GM12872 (cell line): ENCODE measurements at regions not wholly inside any gene's neighbourhood (a gene's known extent, or its start where the extent isn't known, plus 50 kb on each side); places are given as distances from the start of the nearest gene placed in this dataset.

Experiments
- CTCF ChIP-seq: IDR thresholded peaks from 3 replicates; pipeline ENCODE4 v1.5.1; 2011; ENCODE audit warnings: low read depth, mild to moderate bottlenecking, low read length, moderate library complexity; ENCODE audit not compliant: insufficient read depth

- no peak for TF ChIP-seq CTCF
These were observed 62.1 kb upstream of the RXRA start for GRCh38 chr9:134264169-134264568.

DNA sequence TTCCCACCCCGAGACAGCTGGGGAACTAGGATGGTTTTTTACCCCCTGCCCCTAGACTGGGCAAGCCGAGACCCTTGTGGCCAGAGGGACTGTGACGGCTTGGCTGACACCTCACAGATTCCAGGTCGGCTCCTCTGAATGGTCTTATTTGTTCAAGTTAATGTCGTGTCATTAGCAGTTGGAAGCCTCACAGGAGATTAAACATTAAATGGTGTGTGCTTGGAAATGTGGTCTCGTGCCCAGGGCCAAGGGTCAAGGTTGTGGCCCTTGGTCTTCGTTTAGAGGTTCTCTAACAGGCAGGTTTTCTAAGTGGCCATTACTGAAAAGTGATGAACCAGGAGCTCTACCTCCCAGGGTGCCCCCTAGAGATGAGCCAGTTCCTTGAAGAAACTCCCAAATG is 61.2 kb upstream of the RXRA start:
- TF ChIP-seq CTCF: no peak

GRCh38 chr9:134266418-134266817 is 59.8 kb upstream of the RXRA start:
- no peak for TF ChIP-seq CTCF

GRCh38 chr9:134267305-134267880 is 58.9 kb upstream of the RXRA start:
- no peak for TF ChIP-seq CTCF

DNA sequence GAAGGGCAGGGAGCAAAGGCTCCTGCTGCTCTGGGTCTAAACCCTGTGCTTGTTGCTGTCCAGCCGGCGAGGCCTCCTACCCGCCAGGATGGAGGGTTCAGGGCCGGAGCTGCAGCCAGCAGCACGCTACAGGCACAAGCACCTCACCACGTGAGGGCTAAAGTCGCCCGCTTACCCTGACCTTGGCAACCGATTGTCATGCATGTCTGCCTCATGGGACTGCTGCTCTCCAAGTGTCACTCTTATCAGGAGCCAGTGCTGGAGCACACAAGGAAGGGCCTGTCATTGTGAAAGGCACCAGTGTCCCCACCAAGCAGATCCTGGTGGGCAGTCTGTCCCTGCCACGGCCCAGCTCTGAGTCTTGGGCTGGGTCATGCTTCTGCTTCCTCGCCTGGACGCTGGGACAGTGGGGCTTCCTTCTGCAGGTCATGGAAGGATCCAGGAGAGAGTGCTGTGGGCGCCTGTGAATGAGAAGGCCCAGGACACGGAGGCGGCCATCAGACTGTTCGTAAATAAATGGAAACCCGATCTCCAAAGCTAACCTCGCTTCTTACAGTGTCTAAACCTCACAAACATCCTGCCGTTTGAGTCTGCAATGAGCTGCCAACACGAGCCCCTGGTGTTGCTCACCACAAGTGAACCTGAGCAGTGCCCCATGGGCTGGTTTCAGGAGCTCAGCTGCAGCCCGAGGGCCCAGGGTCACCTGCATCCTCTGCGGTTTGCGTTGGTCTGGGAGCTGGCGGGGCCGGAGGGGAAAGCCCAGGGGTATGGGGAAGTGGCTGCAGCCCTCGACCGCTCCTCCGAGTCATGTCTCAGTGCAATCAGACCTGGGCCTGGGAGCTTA is 58.2 kb upstream of the RXRA start:
- no peak for TF ChIP-seq CTCF

DNA sequence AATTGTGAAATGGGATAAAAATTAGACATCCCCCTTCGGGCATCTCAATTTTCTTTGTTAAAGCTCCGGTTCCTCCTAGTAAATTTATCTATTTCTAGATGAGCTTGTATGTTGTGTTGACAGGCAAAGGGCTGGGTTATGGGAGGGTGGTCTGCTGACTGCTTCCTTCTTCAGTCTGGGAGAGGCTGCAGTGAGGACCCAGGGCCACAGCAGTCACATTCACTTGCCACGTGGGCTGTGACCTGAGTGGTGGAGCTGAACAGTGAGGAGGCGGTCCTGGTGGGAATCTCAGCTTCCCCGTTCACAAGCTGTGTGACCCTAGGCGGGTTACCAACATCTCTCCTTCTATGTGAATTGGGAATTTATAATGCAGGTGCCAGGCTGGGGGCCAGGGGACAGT is 57.5 kb upstream of the RXRA start:
- TF ChIP-seq CTCF: no peak

DNA sequence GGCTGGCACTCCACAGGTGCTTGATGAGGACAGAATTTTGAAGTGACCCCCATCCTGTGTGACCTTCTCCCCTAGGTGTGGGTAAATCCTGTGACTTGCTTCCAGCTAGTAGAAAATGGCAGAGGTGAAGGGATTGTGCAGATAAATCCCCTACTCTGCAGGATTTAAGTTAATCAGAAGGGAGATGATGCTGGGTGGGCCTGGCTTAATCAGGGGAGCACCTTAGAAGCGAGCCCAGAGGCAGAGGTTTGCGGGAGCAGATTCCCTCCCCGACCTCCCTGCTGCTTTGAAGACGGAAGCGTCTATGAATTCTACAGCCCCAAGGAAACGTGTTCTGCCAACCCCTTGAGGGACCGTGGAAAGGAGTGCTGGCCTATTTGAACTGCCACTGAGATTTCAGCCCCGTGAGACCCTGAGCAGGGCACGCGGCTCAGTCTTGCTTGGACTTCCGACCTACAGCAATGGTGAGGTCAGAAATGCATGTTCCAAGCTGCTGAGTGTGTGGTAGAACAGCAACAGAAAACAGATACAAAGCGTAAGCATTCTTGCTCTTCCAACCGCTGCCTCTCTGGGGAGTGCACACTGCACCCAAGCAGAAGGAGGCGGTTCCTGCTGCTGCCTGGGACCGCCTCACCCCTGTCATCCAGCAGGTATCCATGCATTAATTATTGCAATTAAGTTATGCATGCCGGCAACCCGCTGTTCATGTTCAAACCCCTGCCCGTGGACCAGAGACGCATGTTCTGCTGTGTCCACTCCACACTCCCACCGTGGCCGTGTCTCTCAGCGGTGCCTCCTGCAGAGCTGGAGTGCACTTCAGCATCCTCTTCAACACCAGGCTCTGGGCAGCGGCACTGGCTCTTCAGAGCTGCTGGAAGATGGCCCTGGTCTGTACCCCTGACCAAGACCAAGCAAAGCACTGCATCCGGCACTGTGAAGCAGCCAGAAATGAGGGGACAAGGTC is 54.6 kb upstream of the RXRA start:
- no peak for TF ChIP-seq CTCF
